GM23248 (cell line): ENCODE measurements at regions not wholly inside any gene's neighbourhood (a gene's known extent, or its start where the extent isn't known, plus 50 kb on each side); places are given as distances from the start of the nearest gene placed in this dataset.

Experiments
- DNase-seq: peaks from one replicate; pipeline ENCODE4 v3.0.0-alpha.2; 2015
- H2AFZ ChIP-seq: fragments of 200-600 bp; sonication (generic); 2 replicates; pipeline ENCODE4 v1.6.1; 2016; ENCODE audit warnings: antibody characterized with exemption
- H3F3A ChIP-seq: fragments of 200-600 bp; sonication (generic); 2 replicates; pipeline ENCODE4 v1.6.1; 2016; ENCODE audit warnings: mild to moderate bottlenecking, antibody characterized with exemption, mixed run types; ENCODE audit not compliant: insufficient read depth
- H3K27ac ChIP-seq: fragments of 200-600 bp; sonication (generic); 2 replicates; pipeline ENCODE4 v1.5.1; 2016; ENCODE audit warnings: mild to moderate bottlenecking
- H3K27me3 ChIP-seq: fragments of 200-600 bp; sonication (generic); replicated peaks from 2 replicates; pipeline ENCODE4 v1.6.1; 2016; ENCODE audit warnings: mild to moderate bottlenecking; ENCODE audit not compliant: insufficient read depth
- H3K36me3 ChIP-seq: fragments of 200-600 bp; sonication (generic); 2 replicates; pipeline ENCODE4 v1.6.1; 2016; ENCODE audit warnings: low read depth, mild to moderate bottlenecking
- H3K4me1 ChIP-seq: fragments of 200-600 bp; sonication (generic); 2 replicates; pipeline ENCODE4 v1.6.1; 2016; ENCODE audit warnings: mild to moderate bottlenecking; ENCODE audit not compliant: insufficient read depth
- H3K4me2 ChIP-seq: fragments of 200-600 bp; sonication (generic); one replicate; pipeline ENCODE4 v1.6.1; 2016; ENCODE audit warnings: mild to moderate bottlenecking; ENCODE audit not compliant: unreplicated experiment
- H3K4me3 ChIP-seq: fragments of 200-600 bp; sonication (generic); 2 replicates; pipeline ENCODE4 v1.5.1; 2016; ENCODE audit warnings: mild to moderate bottlenecking
- H3K79me2 ChIP-seq: fragments of 200-600 bp; sonication (generic); 2 replicates; pipeline ENCODE4 v1.6.1; 2016; ENCODE audit warnings: mild to moderate bottlenecking; ENCODE audit not compliant: insufficient read depth
- H3K9ac ChIP-seq: fragments of 200-600 bp; sonication (generic); 2 replicates; pipeline ENCODE4 v1.6.1; 2016; ENCODE audit warnings: mild to moderate bottlenecking
- H3K9me2 ChIP-seq: fragments of 200-600 bp; sonication (generic); 2 replicates; pipeline ENCODE4 v1.6.1; 2016; ENCODE audit warnings: mixed run types, mild to moderate bottlenecking, moderate library complexity; ENCODE audit not compliant: insufficient read depth
- H3K9me3 ChIP-seq: fragments of 200-600 bp; sonication (generic); one replicate; pipeline ENCODE4 v1.6.1; 2017; ENCODE audit warnings: low read depth
- H4K20me1 ChIP-seq: fragments of 200-600 bp; sonication (generic); 2 replicates; pipeline ENCODE4 v1.6.0; 2016; ENCODE audit not compliant: insufficient read depth
- EZH2 ChIP-seq: fragments of 200-600 bp; sonication (generic); IDR thresholded peaks from 2 replicates; pipeline ENCODE4 v1.6.1; 2018; ENCODE audit warnings: antibody characterized with exemption, mild to moderate bottlenecking; ENCODE audit not compliant: insufficient read depth, poor library complexity, severe bottlenecking
- EZH2phosphoT487 ChIP-seq: fragments of 200-600 bp; sonication (generic); IDR thresholded peaks from 2 replicates; pipeline ENCODE4 v1.6.1; 2018; ENCODE audit warnings: antibody characterized with exemption, moderate library complexity, mild to moderate bottlenecking, low read depth; ENCODE audit not compliant: insufficient read depth
- WGBS, 2 experiments: methylation state at CpG; one replicate each; pipeline ENCODE4 v1.1.6; 2015 to 2017; ENCODE audit warnings: low lambda C conversion rate in 2 of 2, low coverage in 1 of 2; ENCODE audit errors: missing lambda C conversion rate in 2 of 2; 5-methylcytosine and 5-hydroxymethylcytosine counted together
- in situ Hi-C: fragments of 300-500 bp; cut with MboI; formaldehyde crosslinking; loops from 2 replicates; pipeline ENCODE4 v1.15.0; 2020

- Histone ChIP-seq H3K4me1 (no peaks in the 10 kb centered on the region), H3K4me3 (no peak overlapping the region), H2AFZ (no peak overlapping the region), H3K79me2 (no peaks in the 10 kb centered on the region), H3K36me3 (no peaks in the 10 kb centered on the region), H3K27me3 (0 out of 2 replicates have a peak, but pooled peaks cover 6% of the 10 kb centered on the region), H3K9me3 (no peaks in the 10 kb centered on the region), H3K4me2 (no peak overlapping the region), H4K20me1 (no peaks in the 10 kb centered on the region), H3K9me2 (no peaks in the 10 kb centered on the region), H3K27ac (no peak overlapping the region), H3F3A (no peaks in the 10 kb centered on the region), H3K9ac (no peak overlapping the region)
- in situ Hi-C loops: no loop called here
- no peak for DNase-seq
- no peak for TF ChIP-seq EZH2
- TF ChIP-seq EZH2phosphoT487: no peak
- WGBS, 2 experiments: 28 to 33% methylated on average over 1 of the region's 1 CpG
Observed at GRCh38 chr11:15764948-15765347, 591.4 kb downstream of the SOX6 start.

- WGBS, 2 experiments: 3 to 12% methylated on average over 3 of the region's 3 CpGs
- H3K27me3 ChIP-seq: 0 out of 2 replicates have a peak, but pooled peaks cover 4% of the 10 kb centered on the region
- no peak for TF ChIP-seq EZH2
- no peak for TF ChIP-seq EZH2phosphoT487
Observed at GRCh38 chr11:15765530-15765929, 590.8 kb downstream of the SOX6 start.

GRCh38 chr11:15768321-15768720, 588.0 kb downstream of the SOX6 start:
- Histone ChIP-seq H3F3A (no peaks in the 10 kb centered on the region), H3K4me3 (no peak overlapping the region), H3K27me3 (no peaks in the 10 kb centered on the region), H3K9me2 (no peaks in the 10 kb centered on the region), H2AFZ (no peak overlapping the region), H4K20me1 (no peaks in the 10 kb centered on the region), H3K36me3 (no peaks in the 10 kb centered on the region), H3K4me1 (no peaks in the 10 kb centered on the region), H3K27ac (no peak overlapping the region), H3K79me2 (no peaks in the 10 kb centered on the region), H3K4me2 (no peak overlapping the region), H3K9me3 (no peaks in the 10 kb centered on the region), H3K9ac (no peak overlapping the region)
- in situ Hi-C loops: no loop called here
- DNase-seq: no peak
- WGBS, 2 experiments: 61 to 70% methylated on average over 5 of the region's 5 CpGs
- no peak for TF ChIP-seq EZH2
- TF ChIP-seq EZH2phosphoT487: no peak

More at GRCh38 chr11:15765530-15765929, 590.8 kb downstream of the SOX6 start:
- H3F3A ChIP-seq: no peaks in the 10 kb centered on the region
- H2AFZ ChIP-seq: no peak overlapping the region
- no peaks in the 10 kb centered on the region for H3K9me3 ChIP-seq
- H3K27ac ChIP-seq: no peak overlapping the region
- no peaks in the 10 kb centered on the region for H3K36me3 ChIP-seq
- no peak overlapping the region for H3K9ac ChIP-seq
- no peaks in the 10 kb centered on the region for H3K79me2 ChIP-seq
- in situ Hi-C loops: no loop called here
- DNase-seq: no peak
- H3K9me2 ChIP-seq: no peaks in the 10 kb centered on the region
- H3K4me3 ChIP-seq: no peak overlapping the region
- no peak overlapping the region for H3K4me2 ChIP-seq
- H4K20me1 ChIP-seq: no peaks in the 10 kb centered on the region
- no peaks in the 10 kb centered on the region for H3K4me1 ChIP-seq

GRCh38 chr11:15769203-15769602, 587.1 kb downstream of the SOX6 start:
- Histone ChIP-seq H4K20me1 (no peaks in the 10 kb centered on the region), H3K4me3 (no peak overlapping the region), H3K9me2 (no peaks in the 10 kb centered on the region), H3K9me3 (no peaks in the 10 kb centered on the region), H3K79me2 (no peaks in the 10 kb centered on the region), H3K9ac (no peak overlapping the region), H3K36me3 (no peaks in the 10 kb centered on the region), H3K4me1 (no peaks in the 10 kb centered on the region), H3F3A (no peaks in the 10 kb centered on the region), H3K4me2 (no peak overlapping the region), H2AFZ (no peak overlapping the region), H3K27ac (no peak overlapping the region), H3K27me3 (no peaks in the 10 kb centered on the region)
- in situ Hi-C loops: no loop called here
- no peak for DNase-seq
- 5 to 16% methylated on average over 3 of the region's 3 CpGs for WGBS, 2 experiments
- TF ChIP-seq EZH2phosphoT487 (no peak), EZH2 (no peak)
